Fibroblast of lung (primary cell): ENCODE measurements at regions not wholly inside any gene's neighbourhood (a gene's known extent, or its start where the extent isn't known, plus 50 kb on each side); places are given as distances from the start of the nearest gene placed in this dataset.

ENCODE experiments used
- DNase-seq, 2 donors: peaks; one replicate each; pipeline versions ENCODE4 v3.0.0 to v3.0.0-alpha.2; 2010; ENCODE audit warnings: low read depth in 2 of 2
- H2AFZ ChIP-seq: 2 replicates; pipeline ENCODE4 v1.5.1; 2012; ENCODE audit warnings: low read length, control low read depth, inconsistent platforms
- H3K27ac ChIP-seq: 2 replicates; pipeline ENCODE4 v1.5.1; 2011; ENCODE audit warnings: low read length, control low read depth; ENCODE audit not compliant: insufficient read depth
- H3K27me3 ChIP-seq: 2 replicates; pipeline ENCODE4 v1.5.1; 2011; ENCODE audit warnings: mild to moderate bottlenecking, low read length; ENCODE audit not compliant: control insufficient read depth, insufficient read depth
- H3K36me3 ChIP-seq: 2 replicates; pipeline ENCODE4 v1.5.1; 2011; ENCODE audit warnings: low read length; ENCODE audit not compliant: control insufficient read depth, insufficient read depth
- H3K4me1 ChIP-seq: 2 replicates; pipeline ENCODE4 v1.5.1; 2011; ENCODE audit warnings: low read length; ENCODE audit not compliant: control insufficient read depth, insufficient read depth; ENCODE audit errors: extremely low read depth
- H3K4me2 ChIP-seq: 2 replicates; pipeline ENCODE4 v1.5.1; 2011; ENCODE audit warnings: low read length, control low read depth; ENCODE audit not compliant: insufficient read depth; ENCODE audit errors: extremely low read depth
- H3K4me3 ChIP-seq, 4 experiments: fragments of 200-600 bp in 1 of 4; sonication (generic) in 1 of 4; replicated peaks in 1 of 4; 2 replicates each; pipeline ENCODE4 v1.5.1; 2011 to 2016; ENCODE audit warnings: low read length in 4 of 4, low read depth in 3 of 4, mild to moderate bottlenecking in 3 of 4, control low read depth in 2 of 4, inconsistent platforms in 1 of 4, mixed read lengths in 1 of 4; ENCODE audit not compliant: insufficient read depth in 1 of 4; ENCODE audit errors: control extremely low read depth in 1 of 4
- H3K79me2 ChIP-seq: 2 replicates; pipeline ENCODE4 v1.5.1; 2012; ENCODE audit warnings: mild to moderate bottlenecking, low read length, inconsistent platforms; ENCODE audit not compliant: control insufficient read depth, insufficient read depth
- H3K9ac ChIP-seq: 2 replicates; pipeline ENCODE4 v1.5.1; 2011; ENCODE audit warnings: mild to moderate bottlenecking, low read length, control low read depth; ENCODE audit not compliant: insufficient read depth
- H3K9me3 ChIP-seq: 2 replicates; pipeline ENCODE4 v1.5.1; 2012; ENCODE audit warnings: low read depth, low read length; ENCODE audit not compliant: control insufficient read depth, insufficient read depth
- H4K20me1 ChIP-seq: 2 replicates; pipeline ENCODE4 v1.5.1; 2011; ENCODE audit warnings: low read length; ENCODE audit not compliant: control insufficient read depth, insufficient read depth; ENCODE audit errors: extremely low read depth
- CTCF ChIP-seq, 2 donors: IDR thresholded peaks in 1 of 2; conservative IDR thresholded peaks in 1 of 2; 1 replicate in 1 of 2; 2 replicates in 1 of 2; pipeline ENCODE4 v1.5.1; 2011 to 2012; ENCODE audit warnings: low read length in 2 of 2, control low read depth in 1 of 2, inconsistent platforms in 1 of 2, low read depth in 1 of 2, mild to moderate bottlenecking in 1 of 2
- EZH2 ChIP-seq: IDR thresholded peaks from 2 replicates; pipeline ENCODE4 v1.5.1; 2012; ENCODE audit warnings: low read length, control low read depth, mild to moderate bottlenecking; ENCODE audit errors: missing control alignments

- no peak for DNase-seq
- no peaks in the 10 kb centered on the region for H3K4me1 ChIP-seq
- H4K20me1 ChIP-seq, result no peaks in the 10 kb centered on the region
- TF ChIP-seq EZH2 (no peak), CTCF (conservative IDR thresholded peaks at IDR 0.05 in 1 of 2, IDR thresholded peaks at IDR 0.05 in 1 of 2; ENCODE audit: low read depth in 1 of 2, low read length in 2 of 2) (no peak)
- H3K27ac ChIP-seq, result no peak overlapping the region
- no peaks in the 10 kb centered on the region for H3K36me3 ChIP-seq
- H3K4me2 ChIP-seq, result no peak overlapping the region
- no peaks in the 10 kb centered on the region for H3K27me3 ChIP-seq
- H3K9ac ChIP-seq, result no peak overlapping the region
- H2AFZ ChIP-seq, result no peak overlapping the region
- H3K4me3 ChIP-seq, result no peak overlapping the region
- no peaks in the 10 kb centered on the region for H3K79me2 ChIP-seq
- no peaks in the 10 kb centered on the region for H3K9me3 ChIP-seq
Measured at GRCh38 chr4:167509551-167509950, 275.3 kb upstream of the SPOCK3 start.

- Histone ChIP-seq H4K20me1 (no peaks in the 10 kb centered on the region), H3K4me1 (no peaks in the 10 kb centered on the region), H3K4me3 (no peak overlapping the region), H3K9ac (no peak overlapping the region), H3K79me2 (no peaks in the 10 kb centered on the region), H2AFZ (no peak overlapping the region), H3K9me3 (no peaks in the 10 kb centered on the region), H3K36me3 (no peaks in the 10 kb centered on the region), H3K27me3 (no peaks in the 10 kb centered on the region), H3K27ac (no peak overlapping the region), H3K4me2 (no peak overlapping the region)
- TF ChIP-seq CTCF (conservative IDR thresholded peaks at IDR 0.05 in 1 of 2, IDR thresholded peaks at IDR 0.05 in 1 of 2; ENCODE audit: low read depth in 1 of 2, low read length in 2 of 2) (no peak), EZH2 (no peak)
- DNase-seq, result no peak
Measured at GRCh38 chr4:167524091-167524490, 289.8 kb upstream of the SPOCK3 start.

GRCh38 chr4:167537761-167538160 is 303.5 kb upstream of the SPOCK3 start:
- no peak overlapping the region for H3K4me3 ChIP-seq
- no peaks in the 10 kb centered on the region for H3K36me3 ChIP-seq
- no peak for DNase-seq
- H3K9me3 ChIP-seq, result no peaks in the 10 kb centered on the region
- no peaks in the 10 kb centered on the region for H3K79me2 ChIP-seq
- no peaks in the 10 kb centered on the region for H4K20me1 ChIP-seq
- H2AFZ ChIP-seq, result no peak overlapping the region
- no peak overlapping the region for H3K9ac ChIP-seq
- TF ChIP-seq CTCF (conservative IDR thresholded peaks at IDR 0.05 in 1 of 2, IDR thresholded peaks at IDR 0.05 in 1 of 2; ENCODE audit: low read depth in 1 of 2, low read length in 2 of 2) (no peak), EZH2 (no peak)
- no peaks in the 10 kb centered on the region for H3K27me3 ChIP-seq
- no peak overlapping the region for H3K4me2 ChIP-seq
- no peaks in the 10 kb centered on the region for H3K4me1 ChIP-seq
- no peak overlapping the region for H3K27ac ChIP-seq
